NOMO-1 (cell line): ENCODE measurements at regions not wholly inside any gene's neighbourhood (a gene's known extent, or its start where the extent isn't known, plus 50 kb on each side); places are given as distances from the start of the nearest gene placed in this dataset.
"Not testable (repeated sequence)": the region's sequence is repeated elsewhere in the genome, so short reads cannot be mapped to it uniquely, and the experiment has no call there.

Source experiments
- DNase-seq, 2 experiments: peaks; one replicate each; lab custom pipeline; 2025; ENCODE audit not compliant: unreplicated experiment in 2 of 2; lab: John Stamatoyannopoulos, UW

GRCh38 chr12:31828071-31828470 lies 99.2 kb upstream of the AMN1 start:
- no peak for DNase-seq

- no peak for DNase-seq
Observed at GRCh38 chr12:31822761-31823160, 93.9 kb upstream of the AMN1 start.

GRCh38 chr12:31821484-31821883 lies 92.7 kb upstream of the AMN1 start:
- no peak for DNase-seq

GRCh38 chr12:31820832-31821231 lies 92.0 kb upstream of the AMN1 start:
- DNase-seq: no peak

- no peak for DNase-seq
Observed at GRCh38 chr12:31819427-31819826, 90.6 kb upstream of the AMN1 start.

- no peak for DNase-seq
Observed at GRCh38 chr12:31818623-31819268, 89.9 kb upstream of the AMN1 start.

- DNase-seq: no peak
Observed at GRCh38 chr12:31817120-31817519, 88.3 kb upstream of the AMN1 start.

GRCh38 chr12:31815096-31815495 lies 86.3 kb upstream of the AMN1 start:
- DNase-seq: no peak

GRCh38 chr12:31813305-31813704 lies 84.5 kb upstream of the AMN1 start:
- DNase-seq: no peak

GRCh38 chr12:31807773-31808097 lies 78.9 kb upstream of the AMN1 start:
- no peak for DNase-seq

GRCh38 chr12:31807081-31807772 lies 78.4 kb upstream of the AMN1 start:
- DNase-seq: not testable (repeated sequence)

- not testable (repeated sequence) for DNase-seq
Observed at GRCh38 chr12:31805681-31806080, 76.9 kb upstream of the AMN1 start.

GRCh38 chr12:31804707-31805106 lies 75.9 kb upstream of the AMN1 start:
- DNase-seq: not testable (repeated sequence)

GRCh38 chr12:31804185-31804504 lies 75.3 kb upstream of the AMN1 start:
- no peak for DNase-seq

- no peak for DNase-seq
Observed at GRCh38 chr12:31803306-31804184, 74.7 kb upstream of the AMN1 start.

GRCh38 chr12:31801872-31802271 lies 73.1 kb upstream of the AMN1 start:
- DNase-seq: no peak

- DNase-seq: no peak
Observed at GRCh38 chr12:31797230-31797872, 68.5 kb upstream of the AMN1 start.

- DNase-seq: no peak
Observed at GRCh38 chr12:31796270-31796951, 67.6 kb upstream of the AMN1 start.

- DNase-seq: no peak
Observed at GRCh38 chr12:31794745-31795144, 65.9 kb upstream of the AMN1 start.

- not testable (repeated sequence) for DNase-seq
Observed at GRCh38 chr12:31791265-31791664, 62.4 kb upstream of the AMN1 start.

- DNase-seq: no peak
Observed at GRCh38 chr12:31790759-31791158, 61.9 kb upstream of the AMN1 start.
